Retinal pigment epithelial cell (primary cell): ENCODE measurements at regions not wholly inside any gene's neighbourhood (a gene's known extent, or its start where the extent isn't known, plus 50 kb on each side); places are given as distances from the start of the nearest gene placed in this dataset.

Experiments
- DNase-seq: peaks from one replicate; pipeline ENCODE4 v3.0.0-alpha.2; 2010; ENCODE audit warnings: low read depth
- H3K4me3 ChIP-seq: 2 replicates; pipeline ENCODE4 v1.5.1; 2011; ENCODE audit warnings: mild to moderate bottlenecking, low read length, control low read depth, moderate library complexity
- CTCF ChIP-seq: conservative IDR thresholded peaks from 2 replicates; pipeline ENCODE4 v1.5.1; 2011; ENCODE audit warnings: low read depth, low read length, control low read depth, inconsistent platforms

- no peak overlapping the region for H3K4me3 ChIP-seq
- DNase-seq: no peak
- no peak for TF ChIP-seq CTCF
Observed at GRCh38 chr18:72154926-72155325, 389.2 kb downstream of the CBLN2 start.

- DNase-seq: no peak
- no peak for TF ChIP-seq CTCF
Observed at GRCh38 chr18:72152935-72153334, 391.2 kb downstream of the CBLN2 start.

GRCh38 chr18:72147830-72148229 lies 396.3 kb downstream of the CBLN2 start:
- no peak overlapping the region for H3K4me3 ChIP-seq
- no peak for TF ChIP-seq CTCF
- no peak for DNase-seq

More at GRCh38 chr18:72152935-72153334, 391.2 kb downstream of the CBLN2 start:
- H3K4me3 ChIP-seq: no peak overlapping the region

- no peak for TF ChIP-seq CTCF
- DNase-seq: no peak
Observed at GRCh38 chr18:72140007-72140406, 404.1 kb downstream of the CBLN2 start.

GRCh38 chr18:72128649-72129048 lies 415.5 kb downstream of the CBLN2 start:
- DNase-seq: peak; percentile 1
- no peak for TF ChIP-seq CTCF
- H3K4me3 ChIP-seq: no peak overlapping the region

More at GRCh38 chr18:72140007-72140406, 404.1 kb downstream of the CBLN2 start:
- H3K4me3 ChIP-seq: no peak overlapping the region

- no peak overlapping the region for H3K4me3 ChIP-seq
- TF ChIP-seq CTCF: no peak
- no peak for DNase-seq
Observed at GRCh38 chr18:72122103-72122502, 422.0 kb downstream of the CBLN2 start.

GRCh38 chr18:72119082-72119481 lies 425.1 kb downstream of the CBLN2 start:
- TF ChIP-seq CTCF: no peak
- DNase-seq: no peak
- no peak overlapping the region for H3K4me3 ChIP-seq
